ENCODE measurements at regions not wholly inside any gene's neighbourhood (a gene's known extent, or its start where the extent isn't known, plus 50 kb on each side); places are given as distances from the start of the nearest gene placed in this dataset.

DNA sequence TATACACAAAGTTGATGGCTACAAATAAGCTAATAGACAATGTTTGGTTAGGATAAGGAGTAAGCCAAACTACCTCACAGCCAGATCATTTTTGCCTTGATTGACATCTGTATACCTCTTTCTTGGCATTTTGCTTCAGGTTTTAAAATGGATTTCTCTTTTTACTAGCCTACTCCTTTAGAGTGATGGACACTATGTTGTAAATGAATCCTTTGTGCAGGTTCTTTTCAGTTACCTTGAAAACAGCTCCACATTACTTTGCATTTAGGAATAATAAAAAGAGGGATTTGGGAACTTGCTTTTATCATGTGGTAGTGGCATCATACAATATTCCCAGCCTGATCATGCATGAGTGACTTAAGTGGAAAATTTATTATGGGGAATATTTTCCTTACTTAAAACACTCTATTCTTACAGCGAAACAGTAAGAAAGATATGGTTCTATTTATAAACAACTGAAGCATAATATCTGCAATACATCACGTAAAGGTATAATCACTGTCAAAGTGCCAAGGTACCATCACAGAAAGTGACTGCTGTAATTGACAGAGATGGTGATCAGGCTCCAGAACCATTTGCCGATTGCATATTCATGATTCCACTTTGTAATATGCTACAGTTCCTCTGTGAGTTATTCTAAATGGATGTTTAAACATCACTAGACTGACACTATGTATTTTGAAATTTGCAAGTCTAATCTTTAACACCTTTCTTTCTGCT, 327.0 kb downstream of the DMRTA1 start:
- no peaks in the 10 kb centered on the region for H3K4me1 ChIP-seq
- no peak for DNase-seq
- H3K27me3 ChIP-seq: no peaks in the 10 kb centered on the region
- TF ChIP-seq, protein P1, sequence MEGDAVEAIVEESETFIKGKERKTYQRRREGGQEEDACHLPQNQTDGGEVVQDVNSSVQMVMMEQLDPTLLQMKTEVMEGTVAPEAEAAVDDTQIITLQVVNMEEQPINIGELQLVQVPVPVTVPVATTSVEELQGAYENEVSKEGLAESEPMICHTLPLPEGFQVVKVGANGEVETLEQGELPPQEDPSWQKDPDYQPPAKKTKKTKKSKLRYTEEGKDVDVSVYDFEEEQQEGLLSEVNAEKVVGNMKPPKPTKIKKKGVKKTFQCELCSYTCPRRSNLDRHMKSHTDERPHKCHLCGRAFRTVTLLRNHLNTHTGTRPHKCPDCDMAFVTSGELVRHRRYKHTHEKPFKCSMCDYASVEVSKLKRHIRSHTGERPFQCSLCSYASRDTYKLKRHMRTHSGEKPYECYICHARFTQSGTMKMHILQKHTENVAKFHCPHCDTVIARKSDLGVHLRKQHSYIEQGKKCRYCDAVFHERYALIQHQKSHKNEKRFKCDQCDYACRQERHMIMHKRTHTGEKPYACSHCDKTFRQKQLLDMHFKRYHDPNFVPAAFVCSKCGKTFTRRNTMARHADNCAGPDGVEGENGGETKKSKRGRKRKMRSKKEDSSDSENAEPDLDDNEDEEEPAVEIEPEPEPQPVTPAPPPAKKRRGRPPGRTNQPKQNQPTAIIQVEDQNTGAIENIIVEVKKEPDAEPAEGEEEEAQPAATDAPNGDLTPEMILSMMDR (IDR thresholded peaks at IDR 0.05): no peak
- H3K36me3 ChIP-seq: no peaks in the 10 kb centered on the region
- H3K27ac ChIP-seq: no peak overlapping the region
- no peak overlapping the region for H3K4me3 ChIP-seq
- intact Hi-C loops (cut with DNase I; ENCODE audit: low total_unique reads): no loop called here
- no peaks in the 10 kb centered on the region for H3K9me3 ChIP-seq

DNA sequence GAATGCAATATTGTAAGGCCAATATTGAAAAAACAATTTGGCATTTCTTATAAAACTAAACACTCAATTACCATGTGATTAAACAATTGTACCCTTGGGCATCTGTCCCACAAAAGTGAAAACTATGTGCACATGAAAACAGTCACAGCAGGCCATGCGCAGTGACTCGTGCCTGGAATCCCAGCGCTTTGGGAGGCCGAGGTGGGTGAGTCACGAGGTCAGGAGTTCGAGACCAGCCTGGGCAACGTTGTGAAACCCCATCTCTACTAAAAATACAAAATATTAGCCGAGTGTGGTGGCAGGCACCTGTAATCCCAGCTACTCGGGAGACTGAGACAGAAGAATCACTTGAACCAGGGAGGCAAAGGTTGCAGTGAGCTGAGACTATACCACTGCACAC, 343.7 kb downstream of the DMRTA1 start:
- Histone ChIP-seq H3K4me3 (no peak overlapping the region), H3K27me3 (no peaks in the 10 kb centered on the region), H3K4me1 (no peaks in the 10 kb centered on the region), H3K36me3 (no peaks in the 10 kb centered on the region), H3K9me3 (no peaks in the 10 kb centered on the region), H3K27ac (no peak overlapping the region)
- intact Hi-C loops (cut with DNase I; ENCODE audit: low total_unique reads): no loop called here
- no peak for DNase-seq
- TF ChIP-seq, protein P1 (IDR thresholded peaks at IDR 0.05): no peak

DNA sequence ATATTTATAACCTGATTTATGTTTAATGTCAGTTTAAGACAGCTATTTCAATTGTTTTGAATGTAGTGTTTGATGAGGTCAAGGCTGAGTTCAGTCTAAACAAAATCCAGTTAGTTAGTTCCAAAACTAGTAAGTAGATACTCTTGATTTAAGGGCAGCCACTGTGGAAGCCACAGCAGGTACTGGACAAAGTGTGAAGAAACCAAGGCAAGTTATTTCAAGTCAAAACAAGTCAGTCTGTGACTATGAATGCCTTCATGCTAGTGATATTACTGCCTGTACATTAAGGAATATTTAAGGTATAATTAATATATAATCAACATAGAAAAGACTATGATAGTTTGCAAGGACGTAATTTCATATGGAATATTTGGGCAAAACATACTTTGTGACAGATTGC, 362.3 kb downstream of the DMRTA1 start:
- TF ChIP-seq, protein P1 (IDR thresholded peaks at IDR 0.05): no peak
- Histone ChIP-seq H3K4me1 (no peaks in the 10 kb centered on the region), H3K9me3 (peaks cover 0 to 2% (median 0%) of the 10 kb centered on the region in 3 donors), H3K27ac (no peak overlapping the region), H3K27me3 (no peaks in the 10 kb centered on the region), H3K4me3 (no peak overlapping the region), H3K36me3 (no peaks in the 10 kb centered on the region)
- intact Hi-C loops (cut with DNase I; ENCODE audit: low total_unique reads): no loop called here
- no peak for DNase-seq

DNA sequence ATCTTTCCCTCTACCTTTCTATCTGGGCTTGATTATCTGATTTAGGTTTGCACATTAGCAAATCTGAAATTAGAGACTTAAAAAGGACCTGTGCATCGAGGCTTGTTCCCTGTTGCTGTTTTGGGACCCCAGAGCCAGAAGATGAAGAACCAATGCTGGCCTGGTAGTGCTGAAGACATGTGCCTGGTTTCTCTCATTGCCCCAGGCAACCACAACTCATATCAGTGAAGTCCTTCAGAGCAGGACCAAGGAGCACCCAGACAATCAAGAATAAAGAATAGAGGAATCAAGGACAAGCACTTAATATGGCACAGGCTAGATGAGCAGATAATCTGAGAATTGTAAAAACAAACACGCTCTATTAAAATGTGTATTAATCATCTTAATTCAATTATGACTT, 362.7 kb downstream of the DMRTA1 start:
- H3K27ac ChIP-seq: no peak overlapping the region
- no peak for DNase-seq
- no peaks in the 10 kb centered on the region for H3K4me1 ChIP-seq
- no peaks in the 10 kb centered on the region for H3K9me3 ChIP-seq
- H3K4me3 ChIP-seq: no peak overlapping the region
- intact Hi-C loops (cut with DNase I; ENCODE audit: low total_unique reads): no loop called here
- TF ChIP-seq, protein P1 (IDR thresholded peaks at IDR 0.05): no peak
- H3K27me3 ChIP-seq: no peaks in the 10 kb centered on the region
- H3K36me3 ChIP-seq: no peaks in the 10 kb centered on the region

DNA sequence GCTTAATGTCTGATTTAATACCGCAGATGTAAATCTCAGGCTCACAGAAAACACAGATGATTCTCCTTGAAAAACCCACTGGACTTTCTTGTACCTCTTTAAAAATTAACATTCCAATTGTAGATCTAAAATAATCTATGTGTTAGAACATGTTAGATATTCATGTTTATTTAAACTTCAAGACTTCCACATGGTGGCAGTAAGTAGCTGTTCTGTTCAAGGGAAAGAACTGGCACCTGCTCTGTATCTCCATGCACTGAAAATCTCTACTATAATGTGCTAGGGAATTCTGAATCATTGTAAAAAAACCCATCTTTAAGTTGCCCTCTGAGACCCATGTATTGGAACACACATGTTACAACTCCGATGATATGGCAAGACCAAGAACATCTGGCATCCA, 366.9 kb downstream of the DMRTA1 start:
- no peak for DNase-seq
- H3K36me3 ChIP-seq: no peaks in the 10 kb centered on the region
- no peak overlapping the region for H3K27ac ChIP-seq
- H3K27me3 ChIP-seq: no peaks in the 10 kb centered on the region
- H3K4me1 ChIP-seq: no peaks in the 10 kb centered on the region
- TF ChIP-seq, protein P1 (IDR thresholded peaks at IDR 0.05): no peak
- H3K4me3 ChIP-seq: no peak overlapping the region
- intact Hi-C loops (cut with DNase I; ENCODE audit: low total_unique reads): no loop called here
- no peaks in the 10 kb centered on the region for H3K9me3 ChIP-seq

DNA sequence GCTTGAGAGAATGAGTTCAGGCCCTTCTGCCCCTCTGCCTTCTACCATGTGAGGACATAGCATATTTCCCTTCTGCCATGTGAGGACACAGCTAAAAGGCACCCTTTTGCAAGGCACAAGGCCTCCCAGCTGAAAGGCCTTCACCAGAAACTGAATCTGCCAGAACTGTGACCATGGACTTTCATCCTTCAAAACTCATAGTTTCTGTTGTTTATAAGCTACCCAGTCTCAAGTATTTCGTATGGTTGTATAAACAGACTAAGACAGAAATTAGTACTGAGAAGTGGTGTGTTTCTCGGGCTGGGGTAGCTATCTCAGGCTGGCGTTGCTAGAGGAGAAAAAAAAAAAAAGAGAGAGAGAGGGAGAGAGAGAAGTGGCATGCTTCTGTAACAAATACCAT, 368.6 kb downstream of the DMRTA1 start:
- TF ChIP-seq, protein P1 (IDR thresholded peaks at IDR 0.05): no peak
- intact Hi-C loops (cut with DNase I; ENCODE audit: low total_unique reads): no loop called here
- no peak for DNase-seq
- H3K27me3 ChIP-seq: no peaks in the 10 kb centered on the region
- H3K36me3 ChIP-seq: no peaks in the 10 kb centered on the region
- no peak overlapping the region for H3K4me3 ChIP-seq
- H3K9me3 ChIP-seq: no peaks in the 10 kb centered on the region
- no peaks in the 10 kb centered on the region for H3K4me1 ChIP-seq
- no peak overlapping the region for H3K27ac ChIP-seq
